K562 (cell line): ENCODE measurements at regions not wholly inside any gene's neighbourhood (a gene's known extent, or its start where the extent isn't known, plus 50 kb on each side); places are given as distances from the start of the nearest gene placed in this dataset.
A peak's percentile ranks its signal among the peaks of the same experiment; 100 is the strongest.

Experiments used
- CBX8 ChIP-seq: fragments of 200-600 bp; sonication (generic); IDR thresholded peaks from 2 replicates; pipeline ENCODE4 v1.6.1; 2012; ENCODE audit warnings: borderline replicate concordance, mixed run types, low read depth, mild to moderate bottlenecking, moderate library complexity, mixed read lengths, low read length, control low read depth, inconsistent platforms; ENCODE audit not compliant: poor library complexity, severe bottlenecking; ENCODE audit errors: extremely low read depth
- DACH1 ChIP-seq: fragments of 450-650 bp; IDR thresholded peaks from 2 replicates; pipeline ENCODE4 v1.6.1; 2018; ENCODE audit not compliant: partially characterized antibody
- ELF4 ChIP-seq: fragments of 450-650 bp; formaldehyde crosslinking; IDR thresholded peaks from 2 replicates; pipeline ENCODE4 v1.4.0; 2022; ENCODE audit warnings: missing genetic modification characterization
- FOXM1 ChIP-seq, 2 experiments: fragments of 450-650 bp in 1 of 2; sonication (generic) in 1 of 2; formaldehyde crosslinking in 1 of 2; IDR thresholded peaks; 2 replicates each; pipeline versions ENCODE4 v1.6.1 to v1.9.0; 2017 to 2022; ENCODE audit warnings: low read depth in 2 of 2, mild to moderate bottlenecking in 2 of 2, missing genetic modification reagents in 1 of 2, moderate library complexity in 1 of 2
- ILK ChIP-seq: fragments of 450-650 bp; IDR thresholded peaks from 2 replicates; pipeline ENCODE4 v1.6.1; 2016; ENCODE audit warnings: missing genetic modification characterization, low read depth, mild to moderate bottlenecking, missing compliant biosample characterization, moderate library complexity, borderline replicate concordance
- KLF16 ChIP-seq: IDR thresholded peaks from 2 replicates; pipeline ENCODE4 v1.6.1; 2016; ENCODE audit warnings: antibody characterized with exemption
- L3MBTL2 ChIP-seq: fragments of 450-650 bp; IDR thresholded peaks from 2 replicates; pipeline ENCODE4 v1.6.1; 2016; ENCODE audit warnings: mild to moderate bottlenecking, moderate library complexity
- MEIS2 ChIP-seq: fragments of 450-650 bp; IDR thresholded peaks from 2 replicates; pipeline ENCODE4 v1.6.1; 2014; ENCODE audit warnings: mild to moderate bottlenecking; ENCODE audit not compliant: partially characterized antibody
- MTA3 ChIP-seq: fragments of 450-650 bp; formaldehyde crosslinking; IDR thresholded peaks from 2 replicates; pipeline ENCODE4 v1.6.1; 2017; ENCODE audit warnings: mild to moderate bottlenecking, borderline replicate concordance
- PHTF2 ChIP-seq: fragments of 250-450 bp; sonication (Bioruptor Pico); IDR thresholded peaks from 2 replicates; pipeline ENCODE4 v1.5.0; 2021; ENCODE audit warnings: mild to moderate bottlenecking
- POLR2B ChIP-seq: fragments of 450-650 bp; IDR thresholded peaks from 2 replicates; pipeline ENCODE4 v1.6.1; 2018; ENCODE audit warnings: low read depth; ENCODE audit not compliant: partially characterized antibody
- STAT5A ChIP-seq: IDR thresholded peaks from 2 replicates; pipeline ENCODE4 v1.6.1; 2012; ENCODE audit warnings: low read length, inconsistent platforms, borderline replicate concordance
- TRIM24 ChIP-seq, 2 experiments: fragments of 450-650 bp; IDR thresholded peaks; 2 replicates each; pipeline ENCODE4 v1.6.1; 2016
- ZNF3 ChIP-seq: fragments of 250-450 bp; sonication (Bioruptor Pico); IDR thresholded peaks from 2 replicates; pipeline ENCODE4 v1.5.0; 2021; ENCODE audit warnings: mild to moderate bottlenecking, moderate library complexity
- TF ChIP-seq, protein P1 (sequence below): sonication (generic); formaldehyde crosslinking; IDR thresholded peaks from 2 replicates; pipeline ENCODE4 v1.8.0; 2023; ENCODE audit warnings: mild to moderate bottlenecking, missing genetic modification reagents
- TF ChIP-seq, protein P2 (sequence below), 2 experiments: IDR thresholded peaks; 2 replicates each; pipeline ENCODE4 v1.6.1; 2012; ENCODE audit warnings: improper control_type of control experiment in 2 of 2, low read depth in 2 of 2, low read length in 2 of 2, borderline replicate concordance in 1 of 2
- TF ChIP-seq, protein P3 (sequence below), 2 experiments: fragments of 200-800 bp in 1 of 2; sonication (Bioruptor generic) in 1 of 2; sonication (generic) in 1 of 2; formaldehyde crosslinking in 1 of 2; IDR thresholded peaks in 1 of 2; conservative IDR thresholded peaks in 1 of 2; 2 replicates each; pipeline versions ENCODE4 v1.5.0 to v1.6.1; 2016 to 2020; ENCODE audit warnings: missing compliant biosample characterization in 1 of 2, missing genetic modification characterization in 1 of 2, missing genetic modification reagents in 1 of 2
- TF ChIP-seq, protein P4 (sequence below): fragments of 200-800 bp; sonication (Bioruptor generic); IDR thresholded peaks from 2 replicates; pipeline ENCODE4 v1.6.1; 2017; ENCODE audit warnings: missing genetic modification characterization, missing compliant biosample characterization

DNA sequence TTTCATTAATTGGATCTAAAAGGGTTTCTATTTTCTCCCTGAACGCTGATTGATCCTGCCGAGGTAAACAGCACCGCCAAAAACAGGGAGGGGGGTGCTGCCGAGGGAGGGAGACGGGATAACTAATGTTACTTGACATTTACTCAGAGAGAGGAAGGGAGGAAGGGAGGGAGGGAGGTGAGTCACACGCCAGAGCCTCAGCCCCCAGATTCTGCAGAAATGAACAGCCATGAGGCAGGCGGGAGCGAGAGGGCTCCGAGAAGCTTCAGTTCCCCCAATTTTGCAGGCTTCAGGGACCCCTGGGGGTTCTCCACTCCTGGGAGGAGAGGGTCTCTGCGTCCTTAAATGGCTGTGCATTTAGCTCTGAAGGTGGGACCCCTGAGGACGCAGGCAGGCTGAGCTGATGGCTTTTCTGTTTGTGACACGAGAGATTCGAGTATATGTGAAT is 59.1 kb upstream of the IER5L start (continued):
- TF ChIP-seq ILK (tag) (no peak), PHTF2 (no peak), CBX8 (no peak), STAT5A (no peak), DACH1 (no peak), MTA3 (0 out of 2 replicates have a peak, but pooled peaks have one; percentile 13), ZNF3 (CRISPR knock-in tag) (no peak), L3MBTL2 (peak; percentile 53), MEIS2 (peak; percentile 63), ELF4 (CRISPR knock-in tag) (no peak), KLF16 (peak; percentile 15; the same call in 1 of the 2 replicates), FOXM1 (IDR thresholded peaks at IDR 0.05; ENCODE audit: low read depth) (no peak), FOXM1 (CRISPR knock-in tag; IDR thresholded peaks at IDR 0.05; ENCODE audit: low read depth) (no peak), POLR2B (peak; percentile 37), TRIM24 (IDR thresholded peaks at IDR 0.05) (peak in 1 of 2 experiments; percentile 45; a peak in 1 of 4 replicates)
- TF ChIP-seq, protein P1, sequence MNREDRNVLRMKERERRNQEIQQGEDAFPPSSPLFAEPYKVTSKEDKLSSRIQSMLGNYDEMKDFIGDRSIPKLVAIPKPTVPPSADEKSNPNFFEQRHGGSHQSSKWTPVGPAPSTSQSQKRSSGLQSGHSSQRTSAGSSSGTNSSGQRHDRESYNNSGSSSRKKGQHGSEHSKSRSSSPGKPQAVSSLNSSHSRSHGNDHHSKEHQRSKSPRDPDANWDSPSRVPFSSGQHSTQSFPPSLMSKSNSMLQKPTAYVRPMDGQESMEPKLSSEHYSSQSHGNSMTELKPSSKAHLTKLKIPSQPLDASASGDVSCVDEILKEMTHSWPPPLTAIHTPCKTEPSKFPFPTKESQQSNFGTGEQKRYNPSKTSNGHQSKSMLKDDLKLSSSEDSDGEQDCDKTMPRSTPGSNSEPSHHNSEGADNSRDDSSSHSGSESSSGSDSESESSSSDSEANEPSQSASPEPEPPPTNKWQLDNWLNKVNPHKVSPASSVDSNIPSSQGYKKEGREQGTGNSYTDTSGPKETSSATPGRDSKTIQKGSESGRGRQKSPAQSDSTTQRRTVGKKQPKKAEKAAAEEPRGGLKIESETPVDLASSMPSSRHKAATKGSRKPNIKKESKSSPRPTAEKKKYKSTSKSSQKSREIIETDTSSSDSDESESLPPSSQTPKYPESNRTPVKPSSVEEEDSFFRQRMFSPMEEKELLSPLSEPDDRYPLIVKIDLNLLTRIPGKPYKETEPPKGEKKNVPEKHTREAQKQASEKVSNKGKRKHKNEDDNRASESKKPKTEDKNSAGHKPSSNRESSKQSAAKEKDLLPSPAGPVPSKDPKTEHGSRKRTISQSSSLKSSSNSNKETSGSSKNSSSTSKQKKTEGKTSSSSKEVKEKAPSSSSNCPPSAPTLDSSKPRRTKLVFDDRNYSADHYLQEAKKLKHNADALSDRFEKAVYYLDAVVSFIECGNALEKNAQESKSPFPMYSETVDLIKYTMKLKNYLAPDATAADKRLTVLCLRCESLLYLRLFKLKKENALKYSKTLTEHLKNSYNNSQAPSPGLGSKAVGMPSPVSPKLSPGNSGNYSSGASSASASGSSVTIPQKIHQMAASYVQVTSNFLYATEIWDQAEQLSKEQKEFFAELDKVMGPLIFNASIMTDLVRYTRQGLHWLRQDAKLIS: no peak
- TF ChIP-seq, protein P2, sequence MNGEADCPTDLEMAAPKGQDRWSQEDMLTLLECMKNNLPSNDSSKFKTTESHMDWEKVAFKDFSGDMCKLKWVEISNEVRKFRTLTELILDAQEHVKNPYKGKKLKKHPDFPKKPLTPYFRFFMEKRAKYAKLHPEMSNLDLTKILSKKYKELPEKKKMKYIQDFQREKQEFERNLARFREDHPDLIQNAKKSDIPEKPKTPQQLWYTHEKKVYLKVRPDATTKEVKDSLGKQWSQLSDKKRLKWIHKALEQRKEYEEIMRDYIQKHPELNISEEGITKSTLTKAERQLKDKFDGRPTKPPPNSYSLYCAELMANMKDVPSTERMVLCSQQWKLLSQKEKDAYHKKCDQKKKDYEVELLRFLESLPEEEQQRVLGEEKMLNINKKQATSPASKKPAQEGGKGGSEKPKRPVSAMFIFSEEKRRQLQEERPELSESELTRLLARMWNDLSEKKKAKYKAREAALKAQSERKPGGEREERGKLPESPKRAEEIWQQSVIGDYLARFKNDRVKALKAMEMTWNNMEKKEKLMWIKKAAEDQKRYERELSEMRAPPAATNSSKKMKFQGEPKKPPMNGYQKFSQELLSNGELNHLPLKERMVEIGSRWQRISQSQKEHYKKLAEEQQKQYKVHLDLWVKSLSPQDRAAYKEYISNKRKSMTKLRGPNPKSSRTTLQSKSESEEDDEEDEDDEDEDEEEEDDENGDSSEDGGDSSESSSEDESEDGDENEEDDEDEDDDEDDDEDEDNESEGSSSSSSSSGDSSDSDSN (IDR thresholded peaks at IDR 0.05; ENCODE audit: borderline replicate concordance in 1 of 2, low read depth in 2 of 2, low read length in 2 of 2): 0 out of 4 replicates have a peak, but pooled peaks of 1 of the 2 experiments have one; percentile 17
- TF ChIP-seq, protein P3, sequence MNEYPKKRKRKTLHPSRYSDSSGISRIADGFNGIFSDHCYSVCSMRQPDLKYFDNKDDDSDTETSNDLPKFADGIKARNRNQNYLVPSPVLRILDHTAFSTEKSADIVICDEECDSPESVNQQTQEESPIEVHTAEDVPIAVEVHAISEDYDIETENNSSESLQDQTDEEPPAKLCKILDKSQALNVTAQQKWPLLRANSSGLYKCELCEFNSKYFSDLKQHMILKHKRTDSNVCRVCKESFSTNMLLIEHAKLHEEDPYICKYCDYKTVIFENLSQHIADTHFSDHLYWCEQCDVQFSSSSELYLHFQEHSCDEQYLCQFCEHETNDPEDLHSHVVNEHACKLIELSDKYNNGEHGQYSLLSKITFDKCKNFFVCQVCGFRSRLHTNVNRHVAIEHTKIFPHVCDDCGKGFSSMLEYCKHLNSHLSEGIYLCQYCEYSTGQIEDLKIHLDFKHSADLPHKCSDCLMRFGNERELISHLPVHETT (CRISPR knock-in tag; conservative IDR thresholded peaks at IDR 0.05 in 1 of 2, IDR thresholded peaks at IDR 0.05 in 1 of 2): 0 out of 4 replicates have a peak, but pooled peaks of 1 of the 2 experiments have one; percentile 34
- TF ChIP-seq, protein P4, sequence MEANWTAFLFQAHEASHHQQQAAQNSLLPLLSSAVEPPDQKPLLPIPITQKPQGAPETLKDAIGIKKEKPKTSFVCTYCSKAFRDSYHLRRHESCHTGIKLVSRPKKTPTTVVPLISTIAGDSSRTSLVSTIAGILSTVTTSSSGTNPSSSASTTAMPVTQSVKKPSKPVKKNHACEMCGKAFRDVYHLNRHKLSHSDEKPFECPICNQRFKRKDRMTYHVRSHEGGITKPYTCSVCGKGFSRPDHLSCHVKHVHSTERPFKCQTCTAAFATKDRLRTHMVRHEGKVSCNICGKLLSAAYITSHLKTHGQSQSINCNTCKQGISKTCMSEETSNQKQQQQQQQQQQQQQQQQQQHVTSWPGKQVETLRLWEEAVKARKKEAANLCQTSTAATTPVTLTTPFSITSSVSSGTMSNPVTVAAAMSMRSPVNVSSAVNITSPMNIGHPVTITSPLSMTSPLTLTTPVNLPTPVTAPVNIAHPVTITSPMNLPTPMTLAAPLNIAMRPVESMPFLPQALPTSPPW: peak; percentile 89
